Kidney (tissue), 13 donors: ENCODE measurements at regions not wholly inside any gene's neighbourhood (a gene's known extent, or its start where the extent isn't known, plus 50 kb on each side); places are given as distances from the start of the nearest gene placed in this dataset.
A peak's percentile ranks its signal among the peaks of the same experiment; 100 is the strongest.

ENCODE experiments used
- DNase-seq, 5 donors: peaks; one replicate each; pipeline ENCODE4 v3.0.0-alpha.2; 2013 to 2020
- FAIRE-seq: peaks from 2 replicates; lab custom pipeline; 2012; peaks lifted over from hg19 to GRCh38; lab: Jason Lieb, UNC
- H3K27ac ChIP-seq, 2 donors: one replicate each; pipeline ENCODE4 v1.7.0; 2013; ENCODE audit warnings: low read depth in 2 of 2, low read length in 2 of 2, inconsistent platforms in 1 of 2
- H3K27me3 ChIP-seq: one replicate; pipeline ENCODE4 v1.7.1; 2013; ENCODE audit warnings: low read length, inconsistent platforms; ENCODE audit not compliant: control insufficient read depth, insufficient read depth
- H3K36me3 ChIP-seq, 3 donors: one replicate each; pipeline versions ENCODE4 v1.7.0 to v1.7.1; 2013; ENCODE audit warnings: low read length in 3 of 3, control low read depth in 1 of 3, inconsistent platforms in 1 of 3; ENCODE audit not compliant: insufficient read depth in 3 of 3, control insufficient read depth in 2 of 3
- H3K4me1 ChIP-seq, 3 donors: one replicate each; pipeline versions ENCODE4 v1.7.0 to v1.7.1; 2013; ENCODE audit warnings: low read length in 3 of 3, inconsistent platforms in 1 of 3, low read depth in 1 of 3; ENCODE audit not compliant: control insufficient read depth in 2 of 3, insufficient read depth in 2 of 3
- H3K4me3 ChIP-seq, 3 donors: one replicate each; pipeline versions ENCODE4 v1.7.0 to v1.8.1; 2013; ENCODE audit warnings: low read length in 3 of 3, control low read depth in 1 of 3, inconsistent platforms in 1 of 3
- H3K9ac ChIP-seq, 3 donors: one replicate each; pipeline versions ENCODE4 v1.7.0 to v1.7.1; 2013; ENCODE audit warnings: low read length in 3 of 3, control low read depth in 1 of 3, inconsistent platforms in 1 of 3
- H3K9me3 ChIP-seq, 3 donors: one replicate each; pipeline versions ENCODE4 v1.7.0 to v1.7.1; 2013; ENCODE audit warnings: low read length in 3 of 3, control low read depth in 1 of 3, inconsistent platforms in 1 of 3; ENCODE audit not compliant: control insufficient read depth in 2 of 3, insufficient read depth in 1 of 3
- intact Hi-C: fragments of 100-400 bp; cut with DNase I; formaldehyde crosslinking; loops from one replicate; pipeline ENCODE4 v1.11.1; 2022
- TF ChIP-seq, protein P1 (sequence below): IDR thresholded peaks from 3 replicates; pipeline ENCODE4 v1.5.1; 2012; ENCODE audit warnings: mild to moderate bottlenecking, moderate library complexity, borderline replicate concordance; ENCODE audit not compliant: insufficient read depth; ENCODE audit errors: extremely low read depth
- donor health status: control.
- donor health status: control.
- donor health status: control.
- donor health status: control.
- donor health status: control.
- donor health status: DM: yes; HTN: yes; CAD: no.
- donor health status: Normal renal cell carcinoma (clear cell type).

DNA sequence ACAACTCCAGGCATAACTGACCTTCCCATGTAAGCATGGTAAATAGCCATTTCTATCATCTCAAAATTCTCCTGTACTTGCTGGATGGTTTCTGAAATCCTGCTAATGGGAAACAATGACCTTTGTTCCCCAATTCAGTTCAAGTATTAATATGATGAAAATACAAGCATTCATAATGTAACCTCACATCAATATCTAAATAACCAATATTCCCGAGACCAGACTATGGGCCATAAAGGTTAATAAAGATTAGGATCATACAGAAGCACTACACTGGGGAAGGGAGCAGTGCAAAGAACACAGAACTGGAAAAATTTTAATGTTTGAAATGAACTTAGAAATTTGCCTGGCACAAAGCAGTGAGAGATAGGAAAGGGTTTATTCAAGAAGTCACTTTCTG, 151.3 kb upstream of the SETMAR start:
- H3K4me1 ChIP-seq = no peaks in the 10 kb centered on the region
- FAIRE-seq (no peak), DNase-seq (no peak)
- H3K4me3 ChIP-seq = no peak overlapping the region
- H3K27me3 ChIP-seq = no peaks in the 10 kb centered on the region
- no peak overlapping the region for H3K9ac ChIP-seq
- no peak overlapping the region for H3K27ac ChIP-seq
- H3K36me3 ChIP-seq = no peaks in the 10 kb centered on the region
- H3K9me3 ChIP-seq = peaks cover 0 to 3% (median 0%) of the 10 kb centered on the region in 3 donors
- intact Hi-C loops = no loop called here
- TF ChIP-seq, protein P1, sequence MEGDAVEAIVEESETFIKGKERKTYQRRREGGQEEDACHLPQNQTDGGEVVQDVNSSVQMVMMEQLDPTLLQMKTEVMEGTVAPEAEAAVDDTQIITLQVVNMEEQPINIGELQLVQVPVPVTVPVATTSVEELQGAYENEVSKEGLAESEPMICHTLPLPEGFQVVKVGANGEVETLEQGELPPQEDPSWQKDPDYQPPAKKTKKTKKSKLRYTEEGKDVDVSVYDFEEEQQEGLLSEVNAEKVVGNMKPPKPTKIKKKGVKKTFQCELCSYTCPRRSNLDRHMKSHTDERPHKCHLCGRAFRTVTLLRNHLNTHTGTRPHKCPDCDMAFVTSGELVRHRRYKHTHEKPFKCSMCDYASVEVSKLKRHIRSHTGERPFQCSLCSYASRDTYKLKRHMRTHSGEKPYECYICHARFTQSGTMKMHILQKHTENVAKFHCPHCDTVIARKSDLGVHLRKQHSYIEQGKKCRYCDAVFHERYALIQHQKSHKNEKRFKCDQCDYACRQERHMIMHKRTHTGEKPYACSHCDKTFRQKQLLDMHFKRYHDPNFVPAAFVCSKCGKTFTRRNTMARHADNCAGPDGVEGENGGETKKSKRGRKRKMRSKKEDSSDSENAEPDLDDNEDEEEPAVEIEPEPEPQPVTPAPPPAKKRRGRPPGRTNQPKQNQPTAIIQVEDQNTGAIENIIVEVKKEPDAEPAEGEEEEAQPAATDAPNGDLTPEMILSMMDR = no peak

DNA sequence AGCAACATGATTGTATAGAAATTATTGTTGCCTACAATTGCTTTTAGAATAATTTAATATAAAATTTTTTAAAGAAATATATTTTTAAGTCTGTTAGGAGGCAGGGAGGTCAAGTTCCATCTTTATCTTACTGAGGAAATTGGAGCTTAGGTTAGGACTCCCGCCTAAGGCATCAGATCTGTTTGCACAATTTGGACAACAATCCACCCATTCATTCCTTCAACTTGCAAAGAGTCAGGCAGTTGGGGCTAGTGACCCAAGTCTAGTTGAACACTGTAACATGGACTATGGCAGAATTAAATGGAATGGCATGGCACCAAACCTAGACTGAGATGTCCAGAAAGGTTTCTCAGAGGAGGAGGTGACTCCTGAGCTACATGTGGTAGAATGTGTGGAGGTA, 149.4 kb upstream of the SETMAR start:
- H3K4me1 ChIP-seq = no peaks in the 10 kb centered on the region
- FAIRE-seq = no peak
- intact Hi-C loops = no loop called here

DNA sequence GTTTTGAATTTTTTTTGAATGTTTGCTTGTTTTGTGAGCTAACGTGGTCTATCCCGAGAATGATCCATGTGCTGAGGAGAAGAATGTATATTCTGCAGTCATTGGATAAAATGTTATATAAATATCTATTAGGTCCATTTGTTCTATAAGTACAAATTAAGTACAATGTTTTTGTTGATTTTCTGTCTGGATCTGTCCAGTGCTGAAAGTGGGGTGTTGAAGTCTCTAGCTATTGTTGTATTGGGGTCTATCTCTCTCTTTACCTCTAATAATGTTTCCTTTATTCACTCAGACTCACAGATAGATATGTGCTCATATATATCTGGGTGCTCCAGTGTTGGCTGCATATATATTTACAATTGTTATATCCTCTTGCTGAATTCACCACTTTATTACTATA, 144.8 kb upstream of the SETMAR start:
- H3K4me1 ChIP-seq = peaks cover 0 to 2% (median 0%) of the 10 kb centered on the region in 3 donors
- H3K4me3 ChIP-seq = no peak overlapping the region
- DNase-seq (peak in 1 of 5 donors; percentile 4), FAIRE-seq (no peak)
- H3K36me3 ChIP-seq = no peaks in the 10 kb centered on the region
- H3K27ac ChIP-seq = no peak overlapping the region
- H3K9me3 ChIP-seq = peaks cover 0 to 3% (median 0%) of the 10 kb centered on the region in 3 donors
- TF ChIP-seq, protein P1 = no peak
- no peaks in the 10 kb centered on the region for H3K27me3 ChIP-seq
- intact Hi-C loops = no loop called here
- no peak overlapping the region for H3K9ac ChIP-seq

More for the DNA sequence above, 149.4 kb upstream of the SETMAR start:
- H3K9me3 ChIP-seq = peaks cover 0 to 3% (median 0%) of the 10 kb centered on the region in 3 donors
- no peaks in the 10 kb centered on the region for H3K27me3 ChIP-seq
- no peak overlapping the region for H3K4me3 ChIP-seq
- H3K36me3 ChIP-seq = no peaks in the 10 kb centered on the region
- TF ChIP-seq, protein P1 = no peak
- no peak overlapping the region for H3K27ac ChIP-seq
- DNase-seq = no peak
- H3K9ac ChIP-seq = no peak overlapping the region

DNA sequence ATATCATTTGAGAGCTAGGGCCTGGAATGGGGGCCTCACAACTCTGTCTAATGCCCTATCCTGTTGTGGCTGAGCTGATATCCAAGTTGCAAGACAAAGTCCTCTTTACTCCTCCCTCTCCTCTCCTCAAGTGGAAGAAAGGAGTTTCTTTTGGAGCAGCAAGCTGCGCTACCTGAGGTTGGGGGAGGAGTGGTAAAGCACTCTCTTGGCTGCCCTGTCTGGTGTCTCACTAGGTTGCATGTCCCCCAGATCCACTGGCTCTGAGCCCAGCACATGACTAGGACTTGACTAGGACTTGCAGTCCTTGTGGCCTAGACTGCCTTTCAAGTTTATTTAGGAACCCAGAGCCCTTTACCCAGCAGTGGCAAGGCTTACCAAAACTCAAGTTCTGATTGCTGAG, 141.1 kb upstream of the SETMAR start:
- intact Hi-C loops = no loop called here
- TF ChIP-seq, protein P1 = no peak
- no peak overlapping the region for H3K9ac ChIP-seq
- FAIRE-seq (no peak), DNase-seq (no peak)
- no peaks in the 10 kb centered on the region for H3K27me3 ChIP-seq
- no peak overlapping the region for H3K4me3 ChIP-seq
- H3K9me3 ChIP-seq = no peaks in the 10 kb centered on the region
- H3K27ac ChIP-seq = no peak overlapping the region
- H3K36me3 ChIP-seq = no peaks in the 10 kb centered on the region
- peaks cover 0 to 2% (median 0%) of the 10 kb centered on the region in 3 donors for H3K4me1 ChIP-seq
